KMS-11 (cell line): ENCODE measurements at regions not wholly inside any gene's neighbourhood (a gene's known extent, or its start where the extent isn't known, plus 50 kb on each side); places are given as distances from the start of the nearest gene placed in this dataset.

Source experiments
- H2AFZ ChIP-seq: fragments of 200-600 bp; sonication (generic); 2 replicates; pipeline ENCODE4 v1.6.1; 2016; ENCODE audit warnings: antibody characterized with exemption, mixed run types, low read depth
- H3K27ac ChIP-seq: fragments of 200-600 bp; sonication (generic); 2 replicates; pipeline ENCODE4 v1.6.1; 2016; ENCODE audit warnings: mild to moderate bottlenecking, mixed run types
- H3K27me3 ChIP-seq: fragments of 200-600 bp; sonication (generic); 2 replicates; pipeline ENCODE4 v1.6.1; 2017; ENCODE audit warnings: mild to moderate bottlenecking, low read depth, mixed run types, moderate library complexity; ENCODE audit not compliant: insufficient read depth
- H3K36me3 ChIP-seq: fragments of 200-600 bp; sonication (generic); 2 replicates; pipeline ENCODE4 v1.6.1; 2017; ENCODE audit warnings: mild to moderate bottlenecking, mixed run types; ENCODE audit not compliant: insufficient read depth
- H3K4me1 ChIP-seq: fragments of 200-600 bp; sonication (generic); 2 replicates; pipeline ENCODE4 v1.6.1; 2016; ENCODE audit warnings: mild to moderate bottlenecking, low read depth, mixed run types; ENCODE audit not compliant: poor library complexity, severe bottlenecking
- H3K4me2 ChIP-seq: fragments of 200-600 bp; sonication (generic); 2 replicates; pipeline ENCODE4 v1.7.0; 2016; ENCODE audit warnings: mild to moderate bottlenecking, mixed run types
- H3K4me3 ChIP-seq: fragments of 200-600 bp; sonication (generic); IDR thresholded peaks from 2 replicates; pipeline ENCODE4 v1.6.1; 2017; ENCODE audit warnings: low read depth, low read length, mixed read lengths; ENCODE audit not compliant: insufficient read depth
- H3K79me2 ChIP-seq: fragments of 200-600 bp; sonication (generic); 2 replicates; pipeline ENCODE4 v1.6.1; 2016; ENCODE audit warnings: low read depth, mixed run types; ENCODE audit not compliant: insufficient read depth
- H3K9ac ChIP-seq: fragments of 200-600 bp; sonication (generic); 2 replicates; pipeline ENCODE4 v1.6.1; 2016; ENCODE audit warnings: mild to moderate bottlenecking, mixed run types
- H4K20me1 ChIP-seq: fragments of 200-600 bp; sonication (generic); 2 replicates; pipeline ENCODE4 v1.6.1; 2016; ENCODE audit warnings: mild to moderate bottlenecking, mixed run types; ENCODE audit not compliant: insufficient read depth
- TF ChIP-seq, protein P1 (sequence below): fragments of 200-600 bp; sonication (generic); conservative IDR thresholded peaks from 2 replicates; pipeline ENCODE4 v1.6.1; 2017; ENCODE audit warnings: low read depth, mild to moderate bottlenecking, antibody characterized with exemption, low read length, moderate library complexity, mixed read lengths

DNA sequence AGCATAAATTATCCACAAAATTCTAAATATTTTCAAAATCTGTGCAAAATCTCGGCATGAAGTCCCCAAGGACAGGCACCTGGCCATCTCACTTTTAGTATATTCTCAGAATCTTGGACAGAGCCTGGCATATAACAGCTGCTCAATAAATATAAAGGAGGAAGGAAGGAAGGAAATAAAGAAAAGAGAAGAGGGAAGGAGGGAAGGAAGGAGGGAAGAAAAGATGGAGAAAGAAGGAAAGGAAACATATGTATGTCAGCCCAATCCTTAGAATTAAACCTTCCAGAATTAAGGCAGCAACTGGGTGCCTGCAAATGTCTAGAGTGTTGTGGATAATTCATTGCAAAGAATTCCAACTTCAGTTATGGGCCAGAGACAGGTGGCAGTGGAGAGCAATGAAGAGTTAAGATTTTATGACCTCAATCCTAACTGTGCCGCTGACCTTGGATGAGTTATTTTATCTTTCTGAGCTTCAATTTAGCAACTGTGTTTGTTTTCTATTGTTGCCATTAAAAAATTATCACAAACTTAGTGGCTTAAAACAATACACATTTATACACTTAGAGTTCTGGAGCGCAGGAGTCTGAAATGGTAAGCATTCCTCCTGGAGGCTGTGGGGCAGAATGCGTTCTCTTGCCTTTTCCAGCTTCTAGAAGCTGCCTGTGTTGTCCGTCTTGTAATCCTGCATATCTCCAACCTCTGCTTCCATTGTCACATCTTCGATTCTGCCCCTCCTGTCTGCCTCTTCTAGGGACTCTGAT, 200.9 kb upstream of the MSX2 start:
- no peak overlapping the region for H3K9ac ChIP-seq
- no peak overlapping the region for H2AFZ ChIP-seq
- no peaks in the 10 kb centered on the region for H4K20me1 ChIP-seq
- H3K4me3 ChIP-seq, result no peak overlapping the region
- TF ChIP-seq, protein P1, sequence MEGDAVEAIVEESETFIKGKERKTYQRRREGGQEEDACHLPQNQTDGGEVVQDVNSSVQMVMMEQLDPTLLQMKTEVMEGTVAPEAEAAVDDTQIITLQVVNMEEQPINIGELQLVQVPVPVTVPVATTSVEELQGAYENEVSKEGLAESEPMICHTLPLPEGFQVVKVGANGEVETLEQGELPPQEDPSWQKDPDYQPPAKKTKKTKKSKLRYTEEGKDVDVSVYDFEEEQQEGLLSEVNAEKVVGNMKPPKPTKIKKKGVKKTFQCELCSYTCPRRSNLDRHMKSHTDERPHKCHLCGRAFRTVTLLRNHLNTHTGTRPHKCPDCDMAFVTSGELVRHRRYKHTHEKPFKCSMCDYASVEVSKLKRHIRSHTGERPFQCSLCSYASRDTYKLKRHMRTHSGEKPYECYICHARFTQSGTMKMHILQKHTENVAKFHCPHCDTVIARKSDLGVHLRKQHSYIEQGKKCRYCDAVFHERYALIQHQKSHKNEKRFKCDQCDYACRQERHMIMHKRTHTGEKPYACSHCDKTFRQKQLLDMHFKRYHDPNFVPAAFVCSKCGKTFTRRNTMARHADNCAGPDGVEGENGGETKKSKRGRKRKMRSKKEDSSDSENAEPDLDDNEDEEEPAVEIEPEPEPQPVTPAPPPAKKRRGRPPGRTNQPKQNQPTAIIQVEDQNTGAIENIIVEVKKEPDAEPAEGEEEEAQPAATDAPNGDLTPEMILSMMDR, result no peak
- no peaks in the 10 kb centered on the region for H3K27me3 ChIP-seq
- no peaks in the 10 kb centered on the region for H3K4me1 ChIP-seq
- no peaks in the 10 kb centered on the region for H3K79me2 ChIP-seq
- H3K36me3 ChIP-seq, result no peaks in the 10 kb centered on the region
- H3K4me2 ChIP-seq, result no peak overlapping the region
- no peak overlapping the region for H3K27ac ChIP-seq

DNA sequence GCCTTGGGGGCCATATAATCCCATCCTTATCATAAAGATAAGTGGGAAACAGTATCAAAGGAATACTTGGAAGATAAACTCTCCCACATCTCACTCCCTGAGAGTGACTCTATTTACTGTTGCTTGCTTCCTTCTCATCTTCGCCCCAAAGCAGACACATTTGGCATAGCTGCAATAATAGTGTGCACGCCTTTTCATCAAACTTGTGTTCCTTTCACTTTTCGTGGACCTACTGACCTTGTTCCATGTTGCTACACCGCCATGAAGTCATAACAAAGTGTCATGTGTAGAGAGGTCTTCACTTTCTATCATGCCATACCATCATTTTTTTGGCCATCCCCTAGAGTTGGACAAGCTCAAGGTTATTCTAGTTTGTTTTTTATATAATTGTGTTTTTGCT, 200.0 kb upstream of the MSX2 start:
- Histone ChIP-seq H3K79me2 (no peaks in the 10 kb centered on the region), H2AFZ (no peak overlapping the region), H3K36me3 (no peaks in the 10 kb centered on the region), H3K27ac (no peak overlapping the region), H3K9ac (no peak overlapping the region), H3K4me2 (no peak overlapping the region), H3K4me1 (no peaks in the 10 kb centered on the region), H3K4me3 (no peak overlapping the region), H4K20me1 (no peaks in the 10 kb centered on the region), H3K27me3 (no peaks in the 10 kb centered on the region)
- TF ChIP-seq, protein P1, result no peak

DNA sequence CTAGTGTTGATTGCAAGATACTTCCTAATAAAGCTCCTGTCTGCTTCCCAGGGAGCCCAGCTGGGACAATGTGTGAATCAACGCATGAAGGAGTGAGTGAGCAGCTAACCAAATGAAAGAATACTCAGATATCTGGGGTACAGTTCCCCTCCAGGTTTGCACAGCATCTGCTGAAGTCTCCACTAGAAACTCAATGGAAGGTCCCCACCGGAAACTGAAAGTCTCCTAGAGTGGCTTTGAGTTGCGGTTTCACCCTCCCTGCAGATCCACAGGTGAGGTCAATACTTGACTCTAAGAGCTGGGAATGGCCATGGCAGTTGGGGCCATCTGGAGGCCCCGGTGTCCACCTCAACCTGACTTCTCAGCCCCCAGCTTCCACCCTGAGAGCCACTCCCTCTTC, 198.2 kb upstream of the MSX2 start:
- no peak overlapping the region for H3K4me3 ChIP-seq
- no peaks in the 10 kb centered on the region for H3K36me3 ChIP-seq
- H3K27me3 ChIP-seq, result no peaks in the 10 kb centered on the region
- no peak overlapping the region for H3K9ac ChIP-seq
- H3K79me2 ChIP-seq, result no peaks in the 10 kb centered on the region
- TF ChIP-seq, protein P1, result no peak
- H2AFZ ChIP-seq, result no peak overlapping the region
- H3K4me2 ChIP-seq, result no peak overlapping the region
- H4K20me1 ChIP-seq, result no peaks in the 10 kb centered on the region
- H3K4me1 ChIP-seq, result no peaks in the 10 kb centered on the region
- H3K27ac ChIP-seq, result no peak overlapping the region

DNA sequence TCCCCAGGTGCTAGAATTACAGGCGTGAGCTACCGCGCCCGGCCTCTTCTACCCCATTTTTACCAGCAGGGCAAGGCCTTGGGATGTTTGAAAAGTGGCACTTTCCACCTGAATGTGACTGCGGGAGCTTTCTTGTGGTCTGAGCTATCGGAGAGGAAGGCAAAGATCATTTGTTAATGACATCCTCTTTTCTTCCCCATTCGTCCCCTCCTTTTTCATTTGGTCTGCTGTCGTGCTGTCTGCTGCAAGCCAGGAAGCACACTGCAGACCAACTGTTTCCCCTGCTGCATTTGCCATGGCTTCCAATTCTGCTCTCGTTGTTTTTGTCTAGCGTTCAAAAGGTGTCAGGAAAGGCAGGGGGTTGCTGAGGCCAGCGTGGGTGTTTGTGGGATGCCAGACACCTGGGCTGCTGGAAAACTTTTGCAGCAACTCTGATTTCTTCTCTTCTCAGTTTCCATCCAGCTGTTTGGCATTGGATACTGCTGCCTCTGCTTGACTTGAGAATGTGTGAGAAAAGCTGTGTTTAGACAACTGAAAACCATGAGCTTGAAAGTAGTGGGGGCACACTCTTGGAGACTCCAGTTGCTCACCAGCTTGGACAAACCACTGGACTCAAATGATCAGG, 196.4 kb upstream of the MSX2 start:
- no peak overlapping the region for H3K4me2 ChIP-seq
- no peaks in the 10 kb centered on the region for H3K27me3 ChIP-seq
- H3K4me1 ChIP-seq, result no peaks in the 10 kb centered on the region
- TF ChIP-seq, protein P1, result no peak
- H2AFZ ChIP-seq, result no peak overlapping the region
- no peaks in the 10 kb centered on the region for H3K79me2 ChIP-seq
- H3K36me3 ChIP-seq, result no peaks in the 10 kb centered on the region
- H3K4me3 ChIP-seq, result no peak overlapping the region
- H3K27ac ChIP-seq, result no peak overlapping the region
- no peaks in the 10 kb centered on the region for H4K20me1 ChIP-seq
- H3K9ac ChIP-seq, result no peak overlapping the region
